Large intestine (tissue), 3 donors: ENCODE measurements at regions not wholly inside any gene's neighbourhood (a gene's known extent, or its start where the extent isn't known, plus 50 kb on each side); places are given as distances from the start of the nearest gene placed in this dataset.

ENCODE experiments used
- DNase-seq, 2 donors: peaks; one replicate each; pipeline versions ENCODE4 v3.0.0 to v3.0.0-alpha.2; 2013
- H3K27ac ChIP-seq: one replicate; pipeline ENCODE4 v1.5.1; 2013; ENCODE audit warnings: low read length
- H3K27me3 ChIP-seq: 2 replicates; pipeline ENCODE4 v1.6.1; 2013; ENCODE audit warnings: low read length; ENCODE audit not compliant: control insufficient read depth, insufficient read depth
- H3K36me3 ChIP-seq: 2 replicates; pipeline ENCODE4 v1.6.1; 2013; ENCODE audit warnings: low read length; ENCODE audit not compliant: control insufficient read depth, insufficient read depth
- H3K4me1 ChIP-seq: one replicate; pipeline ENCODE4 v1.6.1; 2013; ENCODE audit warnings: low read length; ENCODE audit not compliant: control insufficient read depth, insufficient read depth
- H3K4me3 ChIP-seq: one replicate; pipeline ENCODE4 v1.5.1; 2013; ENCODE audit warnings: low read length
- H3K9me3 ChIP-seq: one replicate; pipeline ENCODE4 v1.6.1; 2013; ENCODE audit warnings: mild to moderate bottlenecking, low read depth, low read length, moderate library complexity; ENCODE audit not compliant: control insufficient read depth
- WGBS: methylation state at CpG from one replicate; pipeline ENCODE4 v1.1.5; 2013; ENCODE audit warnings: low lambda C conversion rate; ENCODE audit not compliant: insufficient coverage; 5-methylcytosine and 5-hydroxymethylcytosine counted together

DNA sequence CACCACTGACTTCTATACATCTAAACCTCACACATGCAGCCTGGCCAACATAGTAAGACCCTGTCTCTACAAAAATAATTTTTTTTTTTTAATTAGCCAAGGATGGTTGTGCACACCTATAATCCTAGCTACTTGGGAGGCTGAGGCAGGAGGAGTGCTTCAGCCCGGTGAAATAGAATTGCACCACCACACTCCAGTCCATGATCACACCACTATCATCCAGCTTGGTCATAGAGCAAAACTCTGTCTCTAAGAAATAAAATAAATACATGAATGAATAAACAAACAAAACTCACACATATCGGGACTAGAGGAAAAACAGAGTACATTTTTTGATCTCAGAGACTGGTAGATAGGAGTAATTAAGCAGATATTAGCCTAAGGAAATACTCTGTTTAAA lies 66.6 kb upstream of the PDE5A start:
- H3K27ac ChIP-seq = no peak overlapping the region
- no peak overlapping the region for H3K4me3 ChIP-seq
- no peaks in the 10 kb centered on the region for H3K4me1 ChIP-seq
- H3K9me3 ChIP-seq = peaks cover 2% of the 10 kb centered on the region
- 76% methylated on average over 2 of the region's 2 CpGs for WGBS
- DNase-seq = no peak
- H3K27me3 ChIP-seq = peaks cover 2% of the 10 kb centered on the region
- H3K36me3 ChIP-seq = no peaks in the 10 kb centered on the region

DNA sequence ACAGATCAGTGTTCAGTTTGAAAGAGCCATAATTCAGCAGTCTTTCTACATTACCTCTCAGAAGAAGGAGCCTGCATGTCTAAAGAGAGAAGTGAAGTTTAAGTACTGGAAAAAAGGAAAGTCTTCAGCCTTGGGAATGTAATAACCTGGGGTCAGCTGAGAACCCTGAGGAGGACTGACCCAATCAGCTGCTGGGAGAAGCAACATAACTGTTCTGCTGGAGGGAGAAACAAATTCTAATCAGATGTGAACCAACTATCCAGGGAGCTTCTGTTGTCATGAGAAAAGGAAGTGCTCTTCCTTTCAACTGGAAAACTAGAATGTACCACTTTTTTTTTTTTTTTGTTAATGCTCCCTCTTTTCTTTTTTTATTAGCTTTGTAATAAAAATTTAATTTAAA lies 64.5 kb upstream of the PDE5A start:
- H3K36me3 ChIP-seq = no peaks in the 10 kb centered on the region
- no peak overlapping the region for H3K27ac ChIP-seq
- peaks cover under 1% of the 10 kb centered on the region for H3K27me3 ChIP-seq
- no peak overlapping the region for H3K4me3 ChIP-seq
- DNase-seq = no peak
- H3K4me1 ChIP-seq = no peaks in the 10 kb centered on the region
- H3K9me3 ChIP-seq = peaks cover 2% of the 10 kb centered on the region

DNA sequence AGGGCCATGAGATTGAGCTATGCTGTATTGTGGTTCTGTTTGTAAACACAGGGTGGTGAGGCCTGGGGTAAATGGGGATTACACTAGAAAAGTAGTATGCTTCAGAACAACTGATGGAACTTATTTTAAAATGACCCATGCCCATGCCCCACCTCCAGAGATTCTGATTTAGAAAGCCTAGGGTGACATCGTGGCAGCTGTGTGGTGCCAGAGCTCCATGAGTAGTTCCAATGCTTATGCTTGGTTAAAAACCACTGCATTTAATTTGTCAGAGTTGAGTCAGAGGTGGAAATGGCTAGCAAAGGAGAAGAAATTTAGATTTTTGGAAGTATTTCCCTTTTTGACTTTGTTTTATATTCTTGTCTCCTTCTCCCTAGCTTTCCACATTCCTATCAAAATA lies 63.4 kb upstream of the PDE5A start:
- no CpG with 5 or more reads among the region's 1 CpG for WGBS

DNA sequence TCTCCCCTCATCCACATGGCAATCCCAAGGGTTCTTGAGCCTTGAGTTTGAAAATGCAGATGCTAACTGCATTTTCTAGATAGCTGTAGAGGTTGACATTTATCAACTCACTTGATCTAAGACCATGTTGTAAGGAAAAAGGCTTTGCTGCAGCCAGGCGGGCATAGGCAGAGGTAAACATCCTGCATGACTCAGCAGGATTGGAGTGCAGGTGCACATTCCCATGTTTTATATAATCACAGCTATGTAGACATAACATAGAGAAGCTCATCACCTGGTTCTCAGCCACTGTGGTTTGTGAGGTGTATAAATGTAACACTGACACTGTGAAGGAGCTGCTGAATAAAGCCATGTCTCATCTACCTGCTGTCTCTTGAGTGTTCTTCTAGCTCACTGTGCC lies 62.3 kb upstream of the PDE5A start:
- H3K27me3 ChIP-seq = no peaks in the 10 kb centered on the region
- H3K27ac ChIP-seq = no peak overlapping the region
- no peak for DNase-seq
- no peak overlapping the region for H3K4me3 ChIP-seq
- H3K4me1 ChIP-seq = no peaks in the 10 kb centered on the region
- no peaks in the 10 kb centered on the region for H3K36me3 ChIP-seq
- peaks cover 2% of the 10 kb centered on the region for H3K9me3 ChIP-seq
- no CpG with 5 or more reads among the region's 1 CpG for WGBS

More for the DNA sequence above, 63.4 kb upstream of the PDE5A start:
- Histone ChIP-seq H3K4me3 (no peak overlapping the region), H3K4me1 (no peaks in the 10 kb centered on the region), H3K27me3 (no peaks in the 10 kb centered on the region), H3K27ac (no peak overlapping the region), H3K9me3 (peaks cover 2% of the 10 kb centered on the region), H3K36me3 (no peaks in the 10 kb centered on the region)
- no peak for DNase-seq

DNA sequence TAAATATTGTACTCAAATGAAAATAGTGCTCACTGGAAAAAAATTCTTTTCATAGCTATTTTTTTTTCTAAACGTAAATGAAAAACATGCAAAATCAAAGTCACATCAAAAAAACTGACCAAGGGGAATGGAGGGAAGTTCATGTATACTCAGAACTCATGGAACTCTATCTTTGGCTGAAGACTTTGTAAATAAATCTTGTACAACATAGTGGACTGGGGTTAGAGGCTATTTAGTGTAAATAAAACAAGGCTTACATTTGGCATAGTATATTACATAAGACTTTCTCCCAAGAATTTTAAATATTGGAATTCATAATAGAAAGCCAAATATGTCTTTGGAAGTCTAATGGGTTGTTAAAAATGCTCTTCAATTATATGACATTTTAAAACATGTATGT lies 59.8 kb upstream of the PDE5A start:
- no peaks in the 10 kb centered on the region for H3K27me3 ChIP-seq
- 80% methylated on average over 1 of the region's 1 CpG for WGBS

DNA sequence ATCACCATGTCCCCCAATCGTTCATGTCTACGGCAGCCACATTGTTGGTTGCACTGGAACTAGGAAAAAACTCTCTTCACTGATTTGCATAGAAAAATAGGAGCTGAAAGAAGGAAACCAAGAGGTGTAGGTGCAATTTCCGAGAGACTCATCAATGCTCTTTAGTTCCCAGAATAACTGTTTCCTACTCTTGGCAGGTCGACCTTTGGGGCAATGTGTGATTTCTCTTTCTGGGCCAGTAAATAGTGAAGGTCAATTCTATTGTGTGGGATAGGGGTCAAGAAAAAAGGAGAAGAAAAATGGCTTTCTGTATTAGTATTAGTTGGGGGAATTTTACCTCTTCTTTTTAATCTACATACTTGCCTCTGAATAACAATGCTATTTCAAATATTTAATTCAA lies 55.9 kb upstream of the PDE5A start:
- H3K4me3 ChIP-seq = no peak overlapping the region
- H3K4me1 ChIP-seq = no peaks in the 10 kb centered on the region
- WGBS = no CpG with 5 or more reads among the region's 4 CpGs
- no peaks in the 10 kb centered on the region for H3K27me3 ChIP-seq
- no peaks in the 10 kb centered on the region for H3K9me3 ChIP-seq
- H3K27ac ChIP-seq = no peak overlapping the region
- H3K36me3 ChIP-seq = no peaks in the 10 kb centered on the region
- DNase-seq = no peak

More for the DNA sequence above, 59.8 kb upstream of the PDE5A start:
- Histone ChIP-seq H3K9me3 (peaks cover 2% of the 10 kb centered on the region), H3K36me3 (no peaks in the 10 kb centered on the region), H3K27ac (no peak overlapping the region), H3K4me1 (no peaks in the 10 kb centered on the region), H3K4me3 (no peak overlapping the region)
- DNase-seq = no peak

DNA sequence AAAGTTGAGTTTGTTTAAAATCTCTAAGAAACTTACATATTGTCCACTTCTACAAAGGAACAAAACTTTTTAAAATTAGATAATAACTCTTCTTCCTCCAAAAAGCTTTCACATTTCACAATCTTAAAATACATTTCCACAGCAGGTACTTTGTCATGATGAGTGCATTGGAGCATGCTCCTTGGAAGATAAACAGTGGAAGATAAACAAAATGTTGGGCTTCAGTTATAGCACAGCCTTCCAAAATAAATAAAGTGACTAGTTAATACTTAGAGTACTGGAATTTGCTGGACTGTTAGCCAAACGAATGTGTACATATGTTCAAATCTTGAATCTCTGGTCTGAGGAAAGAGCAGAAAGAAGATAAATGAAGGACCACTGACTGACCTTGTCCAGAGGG lies 54.9 kb upstream of the PDE5A start:
- Histone ChIP-seq H3K4me1 (no peaks in the 10 kb centered on the region), H3K27ac (no peak overlapping the region), H3K27me3 (no peaks in the 10 kb centered on the region), H3K36me3 (no peaks in the 10 kb centered on the region), H3K9me3 (no peaks in the 10 kb centered on the region), H3K4me3 (no peak overlapping the region)
- peak in 1 of 2 donors; percentile 32 for DNase-seq
- 17% methylated on average over 1 of the region's 1 CpG for WGBS

DNA sequence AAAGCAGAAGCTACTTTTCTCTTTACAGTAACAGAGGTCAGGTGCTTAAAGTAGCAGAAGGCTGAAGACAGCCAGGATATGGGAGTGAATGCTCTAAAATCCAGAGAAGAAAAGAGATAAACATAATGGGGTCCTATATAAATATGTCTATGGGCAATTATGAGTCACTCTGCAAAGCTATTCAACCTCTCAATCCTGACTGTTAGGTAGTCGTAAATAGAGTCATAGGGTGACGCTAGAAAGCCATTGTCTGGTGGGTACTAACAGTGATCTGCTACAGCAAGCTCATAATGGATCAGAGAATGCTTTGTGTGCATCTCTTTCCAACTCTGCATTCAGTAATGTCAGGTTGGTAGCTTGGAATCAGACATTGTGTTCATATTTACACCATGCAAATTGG lies 53.5 kb upstream of the PDE5A start:
- WGBS = no CpG with 5 or more reads among the region's 2 CpGs
- Histone ChIP-seq H3K27me3 (no peaks in the 10 kb centered on the region), H3K27ac (no peak overlapping the region), H3K9me3 (no peaks in the 10 kb centered on the region), H3K4me1 (no peaks in the 10 kb centered on the region), H3K4me3 (no peak overlapping the region), H3K36me3 (no peaks in the 10 kb centered on the region)
- no peak for DNase-seq

DNA sequence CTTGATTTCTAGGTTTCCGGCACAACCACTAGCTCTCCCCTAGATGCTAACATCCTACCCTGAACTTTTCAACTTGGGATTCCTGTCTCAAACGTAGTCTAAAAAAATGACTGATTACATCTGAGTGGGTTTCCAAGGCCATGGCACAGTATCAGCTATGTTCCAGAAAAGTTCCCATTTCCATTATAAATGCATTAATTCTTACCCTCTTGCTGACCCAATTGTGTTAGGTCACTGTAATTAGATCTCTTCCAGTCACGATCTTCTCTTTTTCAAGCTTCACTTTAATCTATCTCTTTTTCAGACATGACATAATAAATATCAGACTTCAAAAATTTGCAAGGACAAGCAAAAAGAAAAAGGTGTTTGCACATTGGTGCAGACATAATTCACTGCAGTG lies 50.6 kb upstream of the PDE5A start:
- Histone ChIP-seq H3K27ac (no peak overlapping the region), H3K27me3 (no peaks in the 10 kb centered on the region), H3K9me3 (no peaks in the 10 kb centered on the region), H3K4me3 (no peak overlapping the region), H3K4me1 (no peaks in the 10 kb centered on the region), H3K36me3 (no peaks in the 10 kb centered on the region)
- WGBS = 40% methylated on average over 3 of the region's 3 CpGs
- no peak for DNase-seq

DNA sequence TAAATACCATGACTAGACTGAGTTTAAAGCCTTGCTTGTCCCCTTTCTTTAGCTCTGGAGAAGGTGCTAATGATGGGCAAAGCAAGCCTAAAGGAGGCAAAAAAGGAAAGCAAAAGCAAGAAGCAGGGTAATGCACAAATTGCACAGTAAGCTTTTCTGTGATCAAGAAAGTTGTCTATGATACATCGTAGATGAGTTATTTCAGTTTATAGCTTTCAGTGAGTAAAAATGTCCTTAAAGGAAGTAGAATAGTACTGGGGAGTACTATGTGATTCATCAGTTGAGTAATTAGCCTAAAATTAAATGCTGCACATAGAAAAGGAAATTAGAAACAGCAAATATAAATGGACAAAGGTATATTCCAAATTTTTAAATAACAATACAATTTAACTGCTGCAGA lies 50.2 kb upstream of the PDE5A start:
- no peaks in the 10 kb centered on the region for H3K4me1 ChIP-seq
- no peak for DNase-seq

More for the DNA sequence above, 50.2 kb upstream of the PDE5A start:
- no peak overlapping the region for H3K4me3 ChIP-seq
- H3K36me3 ChIP-seq = no peaks in the 10 kb centered on the region
- H3K27ac ChIP-seq = no peak overlapping the region
- WGBS = 50% methylated on average over 1 of the region's 1 CpG
- H3K27me3 ChIP-seq = no peaks in the 10 kb centered on the region
- H3K9me3 ChIP-seq = no peaks in the 10 kb centered on the region
